WTC11 (cell line): ENCODE measurements at regions not wholly inside any gene's neighbourhood (a gene's known extent, or its start where the extent isn't known, plus 50 kb on each side); places are given as distances from the start of the nearest gene placed in this dataset.

ENCODE experiments used
- ATAC-seq: fragments of 200-7000 bp; cut with Tn5 transposase; 2 replicates; pipeline ENCODE4 v1.10.0; 2021; ENCODE audit warnings: mild to moderate bottlenecking, moderate library complexity
- CTCF ChIA-PET: fragments of 300-600 bp; sonication (Branson Sonifier 250); formaldehyde crosslinking; loops from one replicate; lab custom pipeline; 2021; ENCODE audit warnings: antibody characterized with exemption; lab: Charles Lee
- POLR2A ChIA-PET: fragments of 350-600 bp; sonication (Branson Sonifier 250); formaldehyde crosslinking; loops from one replicate; lab custom pipeline; 2021; ENCODE audit warnings: antibody characterized with exemption; lab: Charles Lee
- DNase-seq: peaks from one replicate; pipeline ENCODE4 v3.0.0; 2021; ENCODE audit warnings: low spot score
- H3K27ac Mint-ChIP-seq: 2 replicates; pipeline ENCODE4 v1.8.0; 2021; ENCODE audit warnings: mixed read lengths
- H3K27me3 Mint-ChIP-seq: 2 replicates; pipeline ENCODE4 v1.8.0; 2021; ENCODE audit warnings: low read depth, mild to moderate bottlenecking, moderate library complexity, mixed read lengths
- H3K36me3 Mint-ChIP-seq: 2 replicates; pipeline ENCODE4 v1.8.0; 2021; ENCODE audit warnings: mixed read lengths
- H3K4me1 Mint-ChIP-seq: 2 replicates; pipeline ENCODE4 v1.8.0; 2022; ENCODE audit warnings: mixed read lengths
- H3K4me3 Mint-ChIP-seq: 2 replicates; pipeline ENCODE4 v1.8.0; 2021; ENCODE audit warnings: mild to moderate bottlenecking, moderate library complexity, mixed read lengths
- H3K9me3 Mint-ChIP-seq: 2 replicates; pipeline ENCODE4 v1.8.0; 2021; ENCODE audit warnings: mixed read lengths
- CREB1 ChIP-seq: sonication (generic); formaldehyde crosslinking; IDR thresholded peaks from 2 replicates; pipeline ENCODE4 v1.8.0; 2023; ENCODE audit warnings: mild to moderate bottlenecking, missing genetic modification reagents
- EMX1 ChIP-seq: fragments of 250-450 bp; sonication (Bioruptor Pico); IDR thresholded peaks from 2 replicates; pipeline ENCODE4 v1.8.0; 2021; ENCODE audit warnings: mild to moderate bottlenecking
- HMGA2 ChIP-seq: fragments of 250-450 bp; sonication (Bioruptor Pico); IDR thresholded peaks from 2 replicates; pipeline ENCODE4 v1.4.0; 2021; ENCODE audit warnings: mild to moderate bottlenecking, moderate library complexity
- HMGXB4 ChIP-seq: sonication (generic); formaldehyde crosslinking; IDR thresholded peaks from 2 replicates; pipeline ENCODE4 v1.8.1; 2023; ENCODE audit warnings: mild to moderate bottlenecking, moderate library complexity, missing genetic modification reagents
- MYBL2 ChIP-seq: sonication (generic); formaldehyde crosslinking; IDR thresholded peaks from 2 replicates; pipeline ENCODE4 v1.8.1; 2023; ENCODE audit warnings: mild to moderate bottlenecking, moderate library complexity, missing genetic modification reagents
- NFYB ChIP-seq: sonication (generic); formaldehyde crosslinking; conservative IDR thresholded peaks from 2 replicates; pipeline ENCODE4 v1.8.0; 2022; ENCODE audit warnings: low read depth, missing genetic modification reagents
- PRDM15 ChIP-seq: sonication (generic); formaldehyde crosslinking; IDR thresholded peaks from 2 replicates; pipeline ENCODE4 v1.8.0; 2022; ENCODE audit warnings: missing genetic modification reagents
- RORB ChIP-seq: fragments of 250-450 bp; sonication (Bioruptor Pico); IDR thresholded peaks from 2 replicates; pipeline ENCODE4 v1.9.0; 2021; ENCODE audit warnings: mild to moderate bottlenecking
- SMAD3 ChIP-seq: sonication (generic); formaldehyde crosslinking; IDR thresholded peaks from 2 replicates; pipeline ENCODE4 v1.8.0; 2022; ENCODE audit warnings: missing genetic modification reagents, mild to moderate bottlenecking, borderline replicate concordance
- SOX15 ChIP-seq: fragments of 250-450 bp; sonication (Bioruptor Pico); IDR thresholded peaks from 2 replicates; pipeline ENCODE4 v1.9.0; 2021; ENCODE audit warnings: mild to moderate bottlenecking
- USF2 ChIP-seq: sonication (generic); formaldehyde crosslinking; IDR thresholded peaks from 2 replicates; pipeline ENCODE4 v1.8.1; 2023; ENCODE audit warnings: mild to moderate bottlenecking, missing genetic modification reagents, moderate library complexity
- ZMAT4 ChIP-seq: fragments of 250-450 bp; sonication (Bioruptor Pico); IDR thresholded peaks from 2 replicates; pipeline ENCODE4 v1.9.0; 2021; ENCODE audit warnings: mild to moderate bottlenecking
- ZNF512 ChIP-seq: sonication (generic); formaldehyde crosslinking; IDR thresholded peaks from 2 replicates; pipeline ENCODE4 v1.8.1; 2022; ENCODE audit warnings: missing genetic modification reagents, borderline replicate concordance
- TF ChIP-seq, protein P1 (sequence below): sonication (generic); formaldehyde crosslinking; IDR thresholded peaks from 2 replicates; pipeline ENCODE4 v1.8.1; 2022; ENCODE audit warnings: low read depth, mild to moderate bottlenecking, moderate library complexity, missing genetic modification reagents, borderline replicate concordance
- TF ChIP-seq, protein P2 (sequence below): sonication (generic); formaldehyde crosslinking; IDR thresholded peaks from 2 replicates; pipeline ENCODE4 v1.8.0; 2023; ENCODE audit warnings: missing genetic modification reagents
- TF ChIP-seq, protein P3 (sequence below): fragments of 250-450 bp; sonication (Bioruptor Pico); conservative IDR thresholded peaks from 2 replicates; pipeline ENCODE4 v1.9.0; 2021; ENCODE audit warnings: mild to moderate bottlenecking

DNA sequence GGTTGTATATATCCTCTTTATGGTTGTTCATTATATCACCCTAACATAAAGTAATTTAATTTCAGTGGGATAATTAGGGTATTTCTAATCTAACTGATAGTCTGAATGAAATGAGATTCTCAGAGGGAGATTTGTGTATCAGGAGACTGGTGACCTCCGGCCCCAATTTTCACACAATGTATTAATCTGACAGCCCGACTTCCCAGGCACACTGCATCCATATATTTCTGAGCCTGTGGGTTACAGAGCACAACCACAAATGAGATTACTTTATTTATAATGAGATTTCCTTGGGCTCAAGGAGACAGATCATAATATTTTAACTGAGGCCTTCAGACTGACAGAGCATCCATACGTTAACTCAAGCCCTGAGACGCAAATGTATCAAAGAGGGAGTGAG, 125.9 kb downstream of the RCN1 start:
- DNase-seq (no peak), ATAC-seq (no peak)
- TF ChIP-seq RORB (no peak), MYBL2 (no peak), HMGXB4 (CRISPR knock-in tag) (no peak), USF2 (CRISPR knock-in tag) (no peak), HMGA2 (CRISPR knock-in tag) (no peak), NFYB (CRISPR knock-in tag) (no peak), ZNF512 (CRISPR knock-in tag) (no peak), SMAD3 (CRISPR knock-in tag) (no peak), SOX15 (CRISPR knock-in tag) (no peak), CREB1 (no peak)
- TF ChIP-seq, protein P1, sequence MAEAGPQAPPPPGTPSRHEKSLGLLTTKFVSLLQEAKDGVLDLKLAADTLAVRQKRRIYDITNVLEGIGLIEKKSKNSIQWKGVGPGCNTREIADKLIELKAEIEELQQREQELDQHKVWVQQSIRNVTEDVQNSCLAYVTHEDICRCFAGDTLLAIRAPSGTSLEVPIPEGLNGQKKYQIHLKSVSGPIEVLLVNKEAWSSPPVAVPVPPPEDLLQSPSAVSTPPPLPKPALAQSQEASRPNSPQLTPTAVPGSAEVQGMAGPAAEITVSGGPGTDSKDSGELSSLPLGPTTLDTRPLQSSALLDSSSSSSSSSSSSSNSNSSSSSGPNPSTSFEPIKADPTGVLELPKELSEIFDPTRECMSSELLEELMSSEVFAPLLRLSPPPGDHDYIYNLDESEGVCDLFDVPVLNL: no peak
- TF ChIP-seq, protein P2, sequence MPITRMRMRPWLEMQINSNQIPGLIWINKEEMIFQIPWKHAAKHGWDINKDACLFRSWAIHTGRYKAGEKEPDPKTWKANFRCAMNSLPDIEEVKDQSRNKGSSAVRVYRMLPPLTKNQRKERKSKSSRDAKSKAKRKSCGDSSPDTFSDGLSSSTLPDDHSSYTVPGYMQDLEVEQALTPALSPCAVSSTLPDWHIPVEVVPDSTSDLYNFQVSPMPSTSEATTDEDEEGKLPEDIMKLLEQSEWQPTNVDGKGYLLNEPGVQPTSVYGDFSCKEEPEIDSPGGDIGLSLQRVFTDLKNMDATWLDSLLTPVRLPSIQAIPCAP (CRISPR knock-in tag): no peak
- TF ChIP-seq, protein P3, sequence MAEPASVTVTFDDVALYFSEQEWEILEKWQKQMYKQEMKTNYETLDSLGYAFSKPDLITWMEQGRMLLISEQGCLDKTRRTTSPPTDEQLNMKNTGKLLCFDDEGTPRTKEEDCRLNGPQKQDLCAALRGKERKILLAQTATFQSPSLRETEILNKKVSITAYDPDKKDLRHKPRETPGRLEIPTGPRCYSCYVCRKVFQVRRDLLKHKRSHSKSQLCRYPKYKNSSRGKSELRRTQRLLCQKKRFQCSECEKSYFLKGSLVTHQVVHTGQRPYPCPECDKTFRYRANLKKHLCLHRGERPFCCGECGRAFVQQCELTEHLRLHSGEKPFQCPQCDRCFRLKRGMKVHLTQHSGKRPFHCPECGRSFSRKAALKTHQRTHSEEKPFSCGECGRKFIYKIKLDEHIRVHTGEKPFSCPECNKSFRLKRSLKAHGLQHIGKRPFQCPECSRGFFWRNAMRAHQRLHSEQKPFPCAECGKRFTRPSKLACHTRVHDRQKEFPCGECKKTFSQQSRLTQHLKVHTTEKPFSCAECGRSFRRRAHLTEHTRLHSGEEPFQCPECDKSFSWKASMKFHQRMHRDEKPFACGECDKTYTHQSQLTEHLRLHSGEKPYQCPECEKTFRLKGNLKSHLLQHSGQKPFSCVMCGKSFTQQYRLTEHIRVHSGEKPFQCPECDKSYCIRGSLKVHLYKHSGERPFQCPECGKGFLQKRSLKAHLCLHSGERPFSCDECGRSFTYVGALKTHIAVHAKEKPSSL (CRISPR knock-in tag): no peak
- no peaks in the 10 kb centered on the region for H3K9me3 Mint-ChIP-seq
- CTCF ChIA-PET: no interaction called here
- no peak overlapping the region for H3K27ac Mint-ChIP-seq
- POLR2A ChIA-PET: no interaction called here
- no peaks in the 10 kb centered on the region for H3K4me1 Mint-ChIP-seq
- no peaks in the 10 kb centered on the region for H3K27me3 Mint-ChIP-seq
- H3K36me3 Mint-ChIP-seq: no peaks in the 10 kb centered on the region
- no peak overlapping the region for H3K4me3 Mint-ChIP-seq

- H3K4me3 Mint-ChIP-seq: no peak overlapping the region
- DNase-seq (no peak), ATAC-seq (no peak)
- H3K27me3 Mint-ChIP-seq: no peaks in the 10 kb centered on the region
- no peaks in the 10 kb centered on the region for H3K9me3 Mint-ChIP-seq
- H3K36me3 Mint-ChIP-seq: no peaks in the 10 kb centered on the region
- TF ChIP-seq EMX1 (CRISPR knock-in tag): no peak
- no peak overlapping the region for H3K27ac Mint-ChIP-seq
- H3K4me1 Mint-ChIP-seq: peaks cover under 1% of the 10 kb centered on the region
- ChIA-PET POLR2A (no interaction called here), CTCF (interaction anchor here (5.8 kb wide), 1 partner anchor 13 kb away, joined by 37 read pairs; no protein-coding TSS in a partner anchor)
Measured at GRCh38 chr11:32219320-32219719, 128.4 kb downstream of the RCN1 start.

GRCh38 chr11:32221476-32222032, 130.7 kb downstream of the RCN1 start:
- Mint-ChIP-seq H3K36me3 (no peaks in the 10 kb centered on the region), H3K9me3 (no peaks in the 10 kb centered on the region), H3K4me3 (no peak overlapping the region), H3K27ac (no peak overlapping the region), H3K4me1 (peaks cover 6% of the 10 kb centered on the region), H3K27me3 (no peaks in the 10 kb centered on the region)
- CTCF ChIA-PET: interaction anchor here (1.1 to 5.8 kb wide), 2 partner anchors 10 to 67 kb away, joined by 3 to 37 read pairs; no protein-coding TSS in a partner anchor
- POLR2A ChIA-PET: no interaction called here
- ATAC-seq (no peak), DNase-seq (no peak)
- TF ChIP-seq ZMAT4 (CRISPR knock-in tag) (no peak), PRDM15 (CRISPR knock-in tag) (no peak)
